ENCODE measurements at regions not wholly inside any gene's neighbourhood (a gene's known extent, or its start where the extent isn't known, plus 50 kb on each side); places are given as distances from the start of the nearest gene placed in this dataset.

DNA sequence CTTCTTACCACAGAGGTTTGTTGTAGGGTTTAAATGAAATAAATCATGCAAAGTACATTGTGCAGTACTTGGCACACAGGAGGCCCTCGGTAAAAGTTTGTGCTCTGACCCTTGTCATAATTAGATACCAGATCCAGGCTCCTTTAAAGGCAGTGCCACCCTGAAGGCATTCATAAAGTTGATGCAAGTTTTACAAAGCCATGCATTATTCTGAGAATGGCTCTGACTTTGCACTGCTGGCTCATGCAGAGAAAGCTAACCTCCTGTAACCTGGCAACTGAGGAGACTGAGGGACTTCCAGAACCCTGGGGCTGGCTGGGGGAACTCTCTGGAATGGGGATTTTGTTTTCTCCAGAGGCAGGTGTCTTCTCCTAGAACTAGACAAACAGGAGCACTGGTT, 570.9 kb downstream of the CCSER2 start:
- TF ChIP-seq POLR2A (IDR thresholded peaks at IDR 0.05): no peak
- no peak for TF ChIP-seq CTCF (IDR thresholded peaks at IDR 0.05)

Data from lower leg skin (tissue), 3 donors.